AG09319 (cell line): ENCODE measurements at regions not wholly inside any gene's neighbourhood (a gene's known extent, or its start where the extent isn't known, plus 50 kb on each side); places are given as distances from the start of the nearest gene placed in this dataset.
"Not testable (repeated sequence)": the region's sequence is repeated elsewhere in the genome, so short reads cannot be mapped to it uniquely, and the experiment has no call there.

Experiments
- DNase-seq: peaks from one replicate; pipeline ENCODE4 v3.0.0-alpha.2; 2010; ENCODE audit warnings: low read depth; ENCODE audit errors: extremely low read depth
- CTCF ChIP-seq: IDR thresholded peaks from 2 replicates; pipeline ENCODE4 v1.5.1; 2011; ENCODE audit warnings: low read depth, mild to moderate bottlenecking, inconsistent platforms, low read length, moderate library complexity

GRCh38 chr2:145530653-145531052 lies 1010.7 kb upstream of the ZEB2 start:
- no peak for TF ChIP-seq CTCF
- DNase-seq: no peak

GRCh38 chr2:145524836-145525235 lies 1004.9 kb upstream of the ZEB2 start:
- no peak for DNase-seq
- TF ChIP-seq CTCF: no peak

GRCh38 chr2:145524303-145524702 lies 1004.4 kb upstream of the ZEB2 start:
- no peak for TF ChIP-seq CTCF
- no peak for DNase-seq

GRCh38 chr2:145519254-145519653 lies 999.3 kb upstream of the ZEB2 start:
- DNase-seq: not testable (repeated sequence)

GRCh38 chr2:145511946-145512345 lies 992.0 kb upstream of the ZEB2 start:
- no peak for TF ChIP-seq CTCF
- no peak for DNase-seq

GRCh38 chr2:145503511-145503910 lies 983.6 kb upstream of the ZEB2 start:
- no peak for DNase-seq
- no peak for TF ChIP-seq CTCF

GRCh38 chr2:145501920-145502319 lies 982.0 kb upstream of the ZEB2 start:
- no peak for DNase-seq
- TF ChIP-seq CTCF: no peak

GRCh38 chr2:145495590-145495989 lies 975.7 kb upstream of the ZEB2 start:
- DNase-seq: no peak
- no peak for TF ChIP-seq CTCF
